Cardiac fibroblast (primary cell): ENCODE measurements at regions not wholly inside any gene's neighbourhood (a gene's known extent, or its start where the extent isn't known, plus 50 kb on each side); places are given as distances from the start of the nearest gene placed in this dataset.

ENCODE experiments used
- DNase-seq, 2 donors: peaks; one replicate each; pipeline versions ENCODE4 v3.0.0 to v3.0.0-alpha.2; 2010; ENCODE audit warnings: low read depth in 2 of 2
- H3K4me3 ChIP-seq, 2 donors: replicated peaks in 1 of 2; 1 replicate in 1 of 2; 2 replicates in 1 of 2; pipeline ENCODE4 v1.5.1; 2011; ENCODE audit warnings: low read depth in 2 of 2, low read length in 2 of 2, mild to moderate bottlenecking in 2 of 2, moderate library complexity in 1 of 2
- CTCF ChIP-seq: IDR thresholded peaks from one replicate; pipeline ENCODE4 v1.5.1; 2011; ENCODE audit warnings: low read depth, mild to moderate bottlenecking, low read length, inconsistent platforms

- TF ChIP-seq CTCF: no peak
- no peak overlapping the region for H3K4me3 ChIP-seq
- no peak for DNase-seq
Measured at GRCh38 chr2:43124687-43125057, 101.7 kb downstream of the ZFP36L2 start.

- no peak for DNase-seq
- H3K4me3 ChIP-seq: no peak overlapping the region
- TF ChIP-seq CTCF: no peak
Measured at GRCh38 chr2:43123981-43124686, 102.3 kb downstream of the ZFP36L2 start.

GRCh38 chr2:43123486-43123885 lies 102.9 kb downstream of the ZFP36L2 start:
- no peak for TF ChIP-seq CTCF
- no peak for DNase-seq
- H3K4me3 ChIP-seq: no peak overlapping the region

- DNase-seq: no peak
- no peak overlapping the region for H3K4me3 ChIP-seq
- no peak for TF ChIP-seq CTCF
Measured at GRCh38 chr2:43123028-43123427, 103.4 kb downstream of the ZFP36L2 start.

GRCh38 chr2:43121580-43122314 lies 104.7 kb downstream of the ZFP36L2 start:
- DNase-seq: no peak
- H3K4me3 ChIP-seq: no peak overlapping the region
- TF ChIP-seq CTCF: no peak

GRCh38 chr2:43119303-43119702 lies 107.1 kb downstream of the ZFP36L2 start:
- no peak for DNase-seq
- no peak overlapping the region for H3K4me3 ChIP-seq
- no peak for TF ChIP-seq CTCF
